HPDE6-E6E7 (cell line): ENCODE measurements at regions not wholly inside any gene's neighbourhood (a gene's known extent, or its start where the extent isn't known, plus 50 kb on each side); places are given as distances from the start of the nearest gene placed in this dataset.
"Not testable (repeated sequence)": the region's sequence is repeated elsewhere in the genome, so short reads cannot be mapped to it uniquely, and the experiment has no call there.

ENCODE experiments used
- DNase-seq: peaks from one replicate; pipeline ENCODE4 v3.0.0; 2011; ENCODE audit warnings: missing footprints; ENCODE audit errors: extremely low spot score

- DNase-seq = no peak
Observed at GRCh38 chr4:20050768-20051167, 200.9 kb upstream of the SLIT2 start.

- no peak for DNase-seq
Observed at GRCh38 chr4:20049889-20050288, 201.8 kb upstream of the SLIT2 start.

DNA sequence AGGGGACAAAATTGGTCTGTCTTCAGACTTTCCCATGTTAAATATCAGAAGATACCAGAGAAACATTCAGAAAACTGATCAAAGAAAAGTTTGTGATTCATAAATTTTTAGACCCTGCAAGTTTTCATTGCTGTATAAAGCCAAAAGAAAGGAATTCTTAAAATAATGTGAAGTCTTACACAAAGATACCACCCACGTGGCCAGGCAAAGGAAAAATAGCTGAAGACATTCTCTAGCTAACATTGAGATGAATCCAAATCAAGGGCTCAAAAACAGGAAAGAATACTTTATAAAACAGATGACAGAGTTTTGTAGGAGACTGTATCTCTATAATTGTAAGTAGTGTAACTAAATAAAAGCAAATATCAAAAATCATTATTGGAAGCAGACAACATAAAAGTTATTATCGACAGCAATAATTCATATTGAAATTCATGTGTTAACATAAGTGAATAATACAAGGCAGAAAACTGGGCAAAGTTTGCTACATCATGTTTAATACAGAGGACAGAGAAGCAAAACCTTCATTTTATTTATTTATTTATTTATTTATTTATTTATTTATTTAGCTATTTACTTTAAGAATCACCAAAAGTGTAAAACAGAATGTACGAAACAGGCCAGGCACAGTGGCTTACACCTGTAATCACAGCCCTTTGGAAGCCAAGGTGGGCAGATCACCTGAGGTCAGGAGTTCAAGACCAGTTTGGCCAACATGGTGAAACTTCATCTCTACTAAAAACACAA lies 204.6 kb upstream of the SLIT2 start:
- DNase-seq = no peak

GRCh38 chr4:20046179-20046578 lies 205.5 kb upstream of the SLIT2 start:
- no peak for DNase-seq

GRCh38 chr4:20044966-20045365 lies 206.7 kb upstream of the SLIT2 start:
- DNase-seq = no peak

GRCh38 chr4:20044502-20044911 lies 207.2 kb upstream of the SLIT2 start:
- DNase-seq = peak; percentile 27

- DNase-seq = no peak
Observed at GRCh38 chr4:20043991-20044390, 207.7 kb upstream of the SLIT2 start.

GRCh38 chr4:20042769-20043168 lies 208.9 kb upstream of the SLIT2 start:
- DNase-seq = no peak

DNA sequence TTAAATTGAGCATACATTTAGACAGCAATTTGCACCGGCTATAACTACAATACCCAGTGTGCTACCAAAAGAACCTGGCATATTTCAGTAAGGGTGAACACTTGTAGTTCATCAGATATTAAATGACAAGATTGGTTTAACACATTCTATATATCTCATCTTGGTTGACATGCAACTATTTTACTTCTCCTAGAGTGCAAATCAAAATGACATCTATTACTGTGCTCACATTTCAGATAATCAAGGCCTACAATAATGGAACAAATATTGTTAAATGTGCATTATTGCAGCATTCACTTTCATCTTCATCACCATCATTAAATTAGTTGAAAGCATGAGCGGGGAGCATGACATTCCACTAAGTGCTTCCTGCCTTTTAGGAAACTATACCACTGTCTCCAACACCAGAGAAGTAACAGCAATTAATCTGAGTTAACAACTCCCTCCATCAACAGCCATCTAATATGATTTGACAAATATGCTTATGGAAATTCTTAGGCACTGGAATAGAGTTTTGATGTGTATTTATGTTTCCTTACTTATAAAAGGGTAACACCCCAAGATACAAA lies 209.8 kb upstream of the SLIT2 start:
- DNase-seq = no peak

- no peak for DNase-seq
Observed at GRCh38 chr4:20037745-20038144, 214.0 kb upstream of the SLIT2 start.

DNA sequence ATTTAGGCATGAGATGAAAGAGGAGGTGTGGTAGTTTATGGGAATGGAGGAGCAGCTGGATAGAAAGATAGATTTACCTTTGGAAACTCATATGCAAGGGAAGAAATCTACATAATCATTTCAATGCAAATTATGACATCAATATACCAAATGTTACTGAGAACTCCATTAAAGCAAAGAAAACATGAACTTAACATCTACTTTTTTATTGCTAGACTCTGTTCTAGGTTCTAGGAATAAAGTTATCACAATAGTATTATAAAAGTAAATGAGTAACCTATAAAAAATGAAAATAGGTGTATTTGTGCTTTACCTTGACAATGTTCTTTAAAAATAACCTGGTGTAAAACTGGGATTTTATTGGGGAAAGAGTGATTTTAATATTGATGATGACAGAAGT lies 221.6 kb upstream of the SLIT2 start:
- DNase-seq = no peak

GRCh38 chr4:20028645-20029044 lies 223.1 kb upstream of the SLIT2 start:
- DNase-seq = peak; percentile 15

DNA sequence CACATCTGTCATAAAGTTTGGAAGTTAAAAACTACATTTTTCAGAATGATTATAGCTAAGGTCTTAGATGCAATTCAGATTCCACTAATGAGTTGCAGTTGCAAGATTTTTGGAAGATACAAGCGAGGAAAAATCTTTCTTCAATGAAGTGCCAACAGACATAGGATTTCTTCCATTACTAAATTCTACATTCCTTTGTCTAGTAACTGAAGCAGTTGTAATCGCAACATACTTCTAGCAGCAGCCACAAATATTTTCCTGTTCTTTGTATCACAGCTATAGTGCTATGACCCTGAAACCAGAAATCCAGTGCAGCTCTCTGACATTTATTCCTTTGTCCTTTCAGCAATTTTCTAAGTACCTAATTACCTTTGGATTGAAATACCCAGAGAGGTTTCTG lies 225.2 kb upstream of the SLIT2 start:
- DNase-seq = no peak

DNA sequence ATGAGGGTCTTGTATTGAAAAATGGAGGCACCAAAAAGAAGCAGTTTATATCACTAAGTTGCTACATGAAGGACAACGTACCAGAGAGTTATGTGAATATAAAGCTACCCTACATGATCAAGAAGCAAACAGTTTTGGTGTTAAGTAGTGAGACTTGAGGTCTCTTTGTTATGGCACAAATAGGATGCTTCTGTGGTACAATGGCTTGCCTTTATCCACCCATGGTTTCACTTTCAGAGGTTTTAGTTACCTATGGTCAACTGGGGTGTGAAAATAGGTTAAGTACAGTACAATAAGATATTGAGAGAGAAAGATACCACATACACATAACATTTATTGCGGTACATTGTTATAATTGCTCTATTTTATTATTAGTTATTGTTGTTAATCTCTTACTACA lies 229.2 kb upstream of the SLIT2 start:
- DNase-seq = no peak

GRCh38 chr4:20020056-20020455 lies 231.6 kb upstream of the SLIT2 start:
- no peak for DNase-seq

GRCh38 chr4:20019310-20020015 lies 232.2 kb upstream of the SLIT2 start:
- DNase-seq = peak; percentile 41

- no peak for DNase-seq
Observed at GRCh38 chr4:20017777-20018115, 234.0 kb upstream of the SLIT2 start.

GRCh38 chr4:20017070-20017776 lies 234.5 kb upstream of the SLIT2 start:
- DNase-seq = no peak

- DNase-seq = no peak
Observed at GRCh38 chr4:20015636-20016224, 236.0 kb upstream of the SLIT2 start.

DNA sequence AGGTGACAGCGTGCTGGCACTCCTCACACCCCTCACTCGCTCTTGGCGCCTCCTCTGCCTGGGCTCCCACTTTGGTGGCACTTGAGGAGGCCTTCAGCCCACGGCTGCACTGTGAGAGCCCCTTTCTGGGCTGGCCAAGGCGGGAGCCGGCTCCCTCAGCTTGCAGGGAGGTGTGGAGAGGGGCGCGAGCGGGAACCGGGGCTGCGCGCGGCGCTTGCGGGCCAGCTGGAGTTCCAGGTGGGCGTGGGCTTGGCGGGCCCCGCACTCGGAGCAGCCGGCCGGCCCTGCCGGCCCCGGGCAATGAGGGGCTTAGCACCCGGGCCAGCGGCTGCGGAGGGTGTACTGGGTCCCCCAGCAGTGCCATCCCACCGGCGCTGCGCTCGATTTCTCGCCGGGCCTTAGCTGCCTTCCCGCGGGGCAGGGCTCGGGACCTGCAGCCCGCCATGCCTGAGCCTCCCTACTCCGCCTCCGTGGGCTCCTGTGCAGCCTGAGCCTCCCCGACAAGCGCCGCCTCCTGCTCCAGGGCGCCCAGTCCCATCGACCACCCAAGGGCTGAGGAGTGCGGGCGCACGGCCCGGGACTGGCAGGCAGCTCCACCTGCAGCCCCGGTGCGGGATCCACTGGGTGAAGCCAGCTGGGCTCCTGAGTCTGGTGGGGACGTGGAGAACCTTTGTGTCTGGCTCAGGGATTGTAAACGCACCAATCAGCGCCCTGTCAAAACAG lies 247.7 kb upstream of the SLIT2 start:
- not testable (repeated sequence) for DNase-seq

- DNase-seq = no peak
Observed at GRCh38 chr4:19999775-20000414, 251.8 kb upstream of the SLIT2 start.
